Transverse colon (tissue), 4 donors: ENCODE measurements at regions not wholly inside any gene's neighbourhood (a gene's known extent, or its start where the extent isn't known, plus 50 kb on each side); places are given as distances from the start of the nearest gene placed in this dataset.

Source experiments
- DNase-seq: peaks from one replicate; pipeline ENCODE4 v3.0.0-alpha.2; 2019
- H3K27ac ChIP-seq, 4 donors: fragments of 200-600 bp; sonication (generic); 2 replicates each; pipeline ENCODE4 v1.5.1; 2016 to 2018; ENCODE audit warnings: inconsistent platforms in 4 of 4
- H3K27me3 ChIP-seq: fragments of 200-600 bp; sonication (generic); 2 replicates; pipeline ENCODE4 v1.5.1; 2017; ENCODE audit warnings: inconsistent platforms
- H3K36me3 ChIP-seq, 4 donors: fragments of 200-600 bp; sonication (generic); 2 replicates each; pipeline ENCODE4 v1.5.1; 2017 to 2019; ENCODE audit warnings: inconsistent platforms in 4 of 4
- H3K4me1 ChIP-seq, 4 donors: fragments of 200-600 bp; sonication (generic); 2 replicates each; pipeline ENCODE4 v1.5.1; 2017 to 2020; ENCODE audit warnings: inconsistent platforms in 4 of 4
- H3K4me3 ChIP-seq, 4 donors: fragments of 200-600 bp; sonication (generic); 1 replicate in 1 of 4; 2 replicates in 3 of 4; pipeline versions ENCODE4 v1.5.1 to v1.6.1; 2017 to 2019; ENCODE audit warnings: inconsistent platforms in 4 of 4
- H3K9me3 ChIP-seq, 2 donors: fragments of 200-600 bp; sonication (generic); 2 replicates each; pipeline ENCODE4 v1.5.1; 2017 to 2019; ENCODE audit warnings: inconsistent platforms in 2 of 2
- CTCF ChIP-seq, 5 experiments: fragments of 200-600 bp in 3 of 5; fragments of 450-650 bp in 2 of 5; sonication (generic) in 3 of 5; IDR thresholded peaks; 1 replicate in 2 of 5; 2 replicates in 3 of 5; pipeline ENCODE4 v1.5.1; 2016 to 2017; ENCODE audit warnings: antibody characterized with exemption in 5 of 5, inconsistent platforms in 3 of 5, mild to moderate bottlenecking in 2 of 5, moderate library complexity in 1 of 5
- EP300 ChIP-seq: sonication (generic); formaldehyde crosslinking; IDR thresholded peaks from one replicate; pipeline ENCODE4 v1.6.1; 2017; ENCODE audit warnings: antibody characterized with exemption, low read depth
- POLR2A ChIP-seq: fragments of 450-650 bp; IDR thresholded peaks from one replicate; pipeline ENCODE4 v1.6.1; 2016; ENCODE audit warnings: antibody characterized with exemption, mild to moderate bottlenecking, moderate library complexity
- POLR2AphosphoS5 ChIP-seq, 3 donors: sonication (generic); formaldehyde crosslinking; IDR thresholded peaks; one replicate each; pipeline ENCODE4 v1.6.1; 2016; ENCODE audit warnings: antibody characterized with exemption in 3 of 3
- WGBS, 2 donors: methylation state at CpG; one replicate each; pipeline ENCODE4 v1.1.5; 2018; ENCODE audit warnings: low coverage in 1 of 2; 5-methylcytosine and 5-hydroxymethylcytosine counted together
- in situ Hi-C, 4 donors: fragments of 200-750 bp; cut with MboI; loops; one replicate each; pipeline versions ENCODE4 v1.15.0 to v1.15.1; 2017; ENCODE audit warnings: low sequenced_read_pairs in 3 of 4, low pct_ligation_motif_present in 1 of 4, low pct_unique_long_range_greater_than_20kb in 1 of 4
- intact Hi-C: fragments of 100-400 bp; cut with DNase I; formaldehyde crosslinking; loops from one replicate; pipeline ENCODE4 v1.15.1; 2023; ENCODE audit warnings: low total_unique reads

GRCh38 chr14:51173863-51174262 is 66.2 kb upstream of the TMX1 start:
- Histone ChIP-seq H3K9me3 (no peaks in the 10 kb centered on the region), H3K4me3 (no peak overlapping the region), H3K36me3 (no peaks in the 10 kb centered on the region), H3K27me3 (no peaks in the 10 kb centered on the region), H3K27ac (no peak overlapping the region), H3K4me1 (no peaks in the 10 kb centered on the region)
- in situ Hi-C loops (no loop called here), intact Hi-C loops (no loop called here)
- no peak for DNase-seq
- no peak for TF ChIP-seq EP300
- no peak for TF ChIP-seq CTCF (IDR thresholded peaks at IDR 0.05)
- WGBS, 2 donors = 73 to 86% methylated on average over 1 of the region's 1 CpG

GRCh38 chr14:51176839-51177238 is 63.2 kb upstream of the TMX1 start:
- WGBS, 2 donors = 74 to 76% methylated on average over 4 of the region's 4 CpGs
- no peak for TF ChIP-seq POLR2AphosphoS5 (IDR thresholded peaks at IDR 0.05)
- no peak for TF ChIP-seq POLR2A
- TF ChIP-seq CTCF (IDR thresholded peaks at IDR 0.05) = no peak
- TF ChIP-seq EP300 = no peak
- in situ Hi-C loops (no loop called here), intact Hi-C loops (no loop called here)
- no peak for DNase-seq
- no peaks in the 10 kb centered on the region for H3K36me3 ChIP-seq
- no peak overlapping the region for H3K27ac ChIP-seq
- no peaks in the 10 kb centered on the region for H3K27me3 ChIP-seq
- H3K4me3 ChIP-seq = no peak overlapping the region
- H3K4me1 ChIP-seq = no peaks in the 10 kb centered on the region
- H3K9me3 ChIP-seq = no peaks in the 10 kb centered on the region

GRCh38 chr14:51180577-51180976 is 59.5 kb upstream of the TMX1 start:
- intact Hi-C loops (no loop called here), in situ Hi-C loops (no loop called here)
- 71 to 76% methylated on average over 4 to 9 of the region's 9 CpGs for WGBS, 2 donors

GRCh38 chr14:51182131-51182565 is 57.9 kb upstream of the TMX1 start:
- WGBS, 2 donors = 42 to 64% methylated on average over 3 of the region's 3 CpGs

More at GRCh38 chr14:51180577-51180976, 59.5 kb upstream of the TMX1 start:
- TF ChIP-seq EP300 (no peak), POLR2A (no peak), POLR2AphosphoS5 (IDR thresholded peaks at IDR 0.05) (no peak), CTCF (IDR thresholded peaks at IDR 0.05) (no peak)
- H3K36me3 ChIP-seq = no peaks in the 10 kb centered on the region
- H3K4me3 ChIP-seq = no peak overlapping the region
- DNase-seq = no peak
- no peaks in the 10 kb centered on the region for H3K4me1 ChIP-seq
- no peaks in the 10 kb centered on the region for H3K27me3 ChIP-seq
- H3K9me3 ChIP-seq = no peaks in the 10 kb centered on the region
- H3K27ac ChIP-seq = no peak overlapping the region

More at GRCh38 chr14:51182131-51182565, 57.9 kb upstream of the TMX1 start:
- H3K9me3 ChIP-seq = no peaks in the 10 kb centered on the region
- no peaks in the 10 kb centered on the region for H3K4me1 ChIP-seq
- TF ChIP-seq POLR2A (no peak), POLR2AphosphoS5 (IDR thresholded peaks at IDR 0.05) (no peak), EP300 (no peak), CTCF (IDR thresholded peaks at IDR 0.05) (no peak)
- H3K36me3 ChIP-seq = no peaks in the 10 kb centered on the region
- no peak overlapping the region for H3K4me3 ChIP-seq
- intact Hi-C loops = no loop called here
- H3K27ac ChIP-seq = no peak overlapping the region
- H3K27me3 ChIP-seq = no peaks in the 10 kb centered on the region
- DNase-seq = no peak
- in situ Hi-C loops = no loop called here
